ENCODE measurements at regions not wholly inside any gene's neighbourhood (a gene's known extent, or its start where the extent isn't known, plus 50 kb on each side); places are given as distances from the start of the nearest gene placed in this dataset.

GRCh38 chr9:109551651-109552050 lies 53.5 kb upstream of the PTPN3 start:
- Histone ChIP-seq H3K36me3 (ENCODE audit: control insufficient read depth, insufficient read depth, low read length) (no peaks in the 10 kb centered on the region), H2BK20ac (ENCODE audit: low read depth, low read length) (no peak overlapping the region), H2BK15ac (ENCODE audit: low read depth, low read length) (no peak overlapping the region), H3K9ac (ENCODE audit: low read depth, low read length) (no peak overlapping the region), H2AK9ac (replicated peaks; ENCODE audit: low read depth, low read length, poor library complexity) (no peak overlapping the region), H4K91ac (ENCODE audit: insufficient read depth, low read depth, low read length) (no peak overlapping the region), H3K4me2 (ENCODE audit: low read depth, low read length) (no peak overlapping the region), H2BK5ac (ENCODE audit: low read depth, low read length, poor library complexity, severe bottlenecking) (no peak overlapping the region), H3K14ac (replicated peaks; ENCODE audit: low read depth, low read length) (no peak overlapping the region), H3K23ac (ENCODE audit: low read depth, low read length) (no peak overlapping the region), H2AK5ac (ENCODE audit: low read depth, low read length) (no peak overlapping the region), H3K9me3 (ENCODE audit: control insufficient read depth, insufficient read depth, low read length) (0 out of 2 replicates have a peak, but pooled peaks cover 1% of the 10 kb centered on the region), H3K27ac (ENCODE audit: insufficient read depth, low read length) (no peak overlapping the region), H3K4me3 (ENCODE audit: insufficient read depth, low read depth, low read length) (no peak overlapping the region), H4K8ac (ENCODE audit: low read depth in 2 of 2, low read length in 2 of 2) (no peak overlapping the region), H3K79me1 (ENCODE audit: low read depth in 1 of 2, low read length in 2 of 2) (no peaks in the 10 kb centered on the region), H3K4me1 (ENCODE audit: control insufficient read depth, insufficient read depth, low read length) (no peaks in the 10 kb centered on the region), H3K9me1 (ENCODE audit: insufficient read depth, low read length) (no peaks in the 10 kb centered on the region), H3K18ac (ENCODE audit: low read depth, low read length) (no peak overlapping the region), H4K5ac (ENCODE audit: low read depth, low read length) (no peak overlapping the region), H3K56ac (ENCODE audit: extremely low read depth, insufficient read depth, low read length) (no peak overlapping the region), H3K4ac (ENCODE audit: low read depth, low read length) (no peak overlapping the region), H2AFZ (replicated peaks; ENCODE audit: low read length, poor library complexity) (no peak overlapping the region), H2BK120ac (ENCODE audit: low read depth, low read length) (no peak overlapping the region), H3K27me3 (ENCODE audit: control insufficient read depth, insufficient read depth, low read length) (peaks cover 13% of the 10 kb centered on the region), H4K20me1 (ENCODE audit: insufficient read depth, low read length) (no peaks in the 10 kb centered on the region)
- ChIA-PET POLR2A (ENCODE audit: unreplicated experiment) (no interaction called here), CTCF (no interaction called here)
- intact Hi-C loops (cut with micrococcal nuclease) (no loop called here), dilution Hi-C loops (cut with HindIII; ENCODE audit: low sequenced_read_pairs, unreplicated experiment) (no loop called here), in situ Hi-C loops (cut with MboI; ENCODE audit: low sequenced_read_pairs) (no loop called here)
- ATAC-seq (ENCODE audit: low read depth) (no peak), DNase-seq (no peak)
- TF ChIP-seq CEBPB (IDR thresholded peaks at IDR 0.05; ENCODE audit: low read depth, low read length), result no peak
- no peak for TF ChIP-seq CHD1 (IDR thresholded peaks at IDR 0.05; ENCODE audit: low read depth, low read length)
- TF ChIP-seq BHLHE40 (IDR thresholded peaks at IDR 0.05; ENCODE audit: low read depth, low read length), result no peak
- TF ChIP-seq USF2 (IDR thresholded peaks at IDR 0.05; ENCODE audit: low read depth, low read length), result no peak
- TF ChIP-seq FOS (IDR thresholded peaks at IDR 0.05; ENCODE audit: low read depth, low read length), result no peak
- TF ChIP-seq MAZ (IDR thresholded peaks at IDR 0.05; ENCODE audit: borderline replicate concordance, low read depth, low read length), result no peak
- no TSS peak for BruUV-seq (replicated peaks)

Measured in IMR-90 (cell line).